H1 (cell line): ENCODE measurements at regions not wholly inside any gene's neighbourhood (a gene's known extent, or its start where the extent isn't known, plus 50 kb on each side); places are given as distances from the start of the nearest gene placed in this dataset.

Source experiments
- ATF2 ChIP-seq: IDR thresholded peaks from 2 replicates; pipeline ENCODE4 v1.6.1; 2012; ENCODE audit warnings: low read length, inconsistent platforms
- BACH1 ChIP-seq: IDR thresholded peaks from 2 replicates; pipeline ENCODE4 v1.6.1; 2012; ENCODE audit warnings: low read length, improper control_type of control experiment
- EGR1 ChIP-seq: IDR thresholded peaks from 2 replicates; pipeline ENCODE4 v1.6.1; 2011; ENCODE audit warnings: low read depth, low read length, borderline replicate concordance
- RBBP5 ChIP-seq: IDR thresholded peaks from 2 replicates; pipeline ENCODE4 v1.7.1; 2012; ENCODE audit warnings: low read depth, mild to moderate bottlenecking, inconsistent platforms, low read length, moderate library complexity, borderline replicate concordance
- TAF7 ChIP-seq: optimal IDR thresholded peaks from 2 replicates; pipeline ENCODE3; 2011; ENCODE audit warnings: low read depth, mild to moderate bottlenecking, inconsistent platforms, low read length, moderate library complexity, borderline replicate concordance

DNA sequence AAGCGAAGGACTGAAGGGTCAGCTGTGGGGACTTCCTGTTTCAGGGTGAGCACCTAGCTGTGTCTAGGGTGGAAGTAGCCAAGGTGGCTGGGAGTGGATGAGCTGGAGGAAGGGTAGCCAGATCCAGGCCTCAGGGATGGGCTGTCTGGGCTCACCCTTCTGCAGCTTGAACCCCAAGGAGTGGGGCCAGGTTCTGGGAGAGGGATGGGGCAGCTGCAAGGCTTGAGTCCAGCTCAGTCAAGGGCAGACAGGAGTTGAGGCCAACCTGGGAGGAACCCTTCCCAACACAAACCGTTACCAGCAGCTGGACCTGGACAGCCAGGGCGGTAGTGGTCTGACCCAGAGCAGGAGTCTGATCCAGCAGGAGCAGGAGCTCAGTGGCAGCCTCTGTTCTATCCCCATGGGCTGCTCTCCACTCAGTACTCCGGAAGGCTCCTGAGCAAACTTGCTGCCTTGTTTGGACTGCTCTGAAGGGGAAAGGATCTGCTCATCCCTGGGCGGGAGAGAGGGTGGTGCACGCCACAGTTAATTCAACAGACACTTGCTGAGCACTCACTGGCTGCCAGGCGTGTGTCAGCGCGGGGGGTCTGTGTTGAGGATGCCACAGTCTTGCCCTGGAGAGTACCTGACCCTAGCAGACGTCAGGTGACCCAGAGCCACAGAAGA lies 53.8 kb upstream of the THY1 start (continued):
- TF ChIP-seq ATF2 (no peak), BACH1 (no peak), RBBP5 (no peak), TAF7 (no peak), EGR1 (no peak)
